PFSK-1 (cell line): ENCODE measurements at regions not wholly inside any gene's neighbourhood (a gene's known extent, or its start where the extent isn't known, plus 50 kb on each side); places are given as distances from the start of the nearest gene placed in this dataset.

Source experiments
- FOXP2 ChIP-seq: optimal IDR thresholded peaks from 2 replicates; pipeline ENCODE3; 2011; ENCODE audit warnings: borderline replicate concordance, control low read depth, inconsistent platforms; ENCODE audit not compliant: insufficient read depth; ENCODE audit errors: extremely low read length, extremely low read depth
- POLR2AphosphoS5 ChIP-seq: IDR thresholded peaks from 2 replicates; pipeline ENCODE4 v1.6.1; 2012; ENCODE audit warnings: low read depth, mild to moderate bottlenecking, control low read depth, low read length, moderate library complexity
- REST ChIP-seq, 2 experiments: IDR thresholded peaks; 2 replicates each; pipeline versions ENCODE4 v1.6.1 to v1.8.0; 2011 to 2012; ENCODE audit warnings: low read depth in 2 of 2, low read length in 2 of 2, control low read depth in 1 of 2, inconsistent platforms in 1 of 2, mild to moderate bottlenecking in 1 of 2, moderate library complexity in 1 of 2; ENCODE audit not compliant: insufficient read depth in 1 of 2
- SIN3A ChIP-seq: IDR thresholded peaks from 2 replicates; pipeline ENCODE4 v1.6.1; 2012; ENCODE audit warnings: mild to moderate bottlenecking, low read length, moderate library complexity, borderline replicate concordance; ENCODE audit not compliant: insufficient read depth
- TAF1 ChIP-seq: IDR thresholded peaks from 2 replicates; pipeline ENCODE4 v1.6.1; 2012; ENCODE audit warnings: low read length, control low read depth, borderline replicate concordance; ENCODE audit not compliant: insufficient read depth

- TF ChIP-seq SIN3A (no peak), TAF1 (no peak), POLR2AphosphoS5 (no peak), REST (IDR thresholded peaks at IDR 0.05; ENCODE audit: insufficient read depth in 1 of 2, low read depth in 2 of 2, low read length in 2 of 2) (no peak), FOXP2 (no peak)
Observed at GRCh38 chr21:16800536-16801275, 712.1 kb upstream of the CXADR start.

GRCh38 chr21:16811011-16811410 lies 701.8 kb upstream of the CXADR start:
- TF ChIP-seq SIN3A (no peak), FOXP2 (no peak), REST (IDR thresholded peaks at IDR 0.05; ENCODE audit: insufficient read depth in 1 of 2, low read depth in 2 of 2, low read length in 2 of 2) (no peak), TAF1 (no peak), POLR2AphosphoS5 (no peak)

GRCh38 chr21:16811970-16812369 lies 700.9 kb upstream of the CXADR start:
- TF ChIP-seq SIN3A (no peak), FOXP2 (no peak), POLR2AphosphoS5 (no peak)

- TF ChIP-seq TAF1 (no peak), POLR2AphosphoS5 (no peak), SIN3A (no peak), REST (IDR thresholded peaks at IDR 0.05; ENCODE audit: insufficient read depth in 1 of 2, low read depth in 2 of 2, low read length in 2 of 2) (no peak), FOXP2 (no peak)
Observed at GRCh38 chr21:16815243-16815642, 697.6 kb upstream of the CXADR start.

GRCh38 chr21:16821588-16821987 lies 691.3 kb upstream of the CXADR start:
- TF ChIP-seq REST (IDR thresholded peaks at IDR 0.05; ENCODE audit: insufficient read depth in 1 of 2, low read depth in 2 of 2, low read length in 2 of 2) (no peak), FOXP2 (no peak), POLR2AphosphoS5 (no peak)
